H54 (cell line): ENCODE measurements at regions not wholly inside any gene's neighbourhood (a gene's known extent, or its start where the extent isn't known, plus 50 kb on each side); places are given as distances from the start of the nearest gene placed in this dataset.
"Not testable (repeated sequence)": the region's sequence is repeated elsewhere in the genome, so short reads cannot be mapped to it uniquely, and the experiment has no call there.

Source experiments
- DNase-seq: peaks from one replicate; pipeline ENCODE4 v3.0.0; 2011; ENCODE audit warnings: low spot score, mixed read lengths; ENCODE audit not compliant: insufficient read length
- FAIRE-seq: peaks from 3 replicates; lab custom pipeline; 2011; peaks lifted over from hg19 to GRCh38; lab: Jason Lieb, UNC
- POLR2A ChIP-seq: IDR thresholded peaks from 2 replicates; pipeline ENCODE4 v1.6.1; 2011; ENCODE audit warnings: low read depth, mild to moderate bottlenecking, low read length

DNA sequence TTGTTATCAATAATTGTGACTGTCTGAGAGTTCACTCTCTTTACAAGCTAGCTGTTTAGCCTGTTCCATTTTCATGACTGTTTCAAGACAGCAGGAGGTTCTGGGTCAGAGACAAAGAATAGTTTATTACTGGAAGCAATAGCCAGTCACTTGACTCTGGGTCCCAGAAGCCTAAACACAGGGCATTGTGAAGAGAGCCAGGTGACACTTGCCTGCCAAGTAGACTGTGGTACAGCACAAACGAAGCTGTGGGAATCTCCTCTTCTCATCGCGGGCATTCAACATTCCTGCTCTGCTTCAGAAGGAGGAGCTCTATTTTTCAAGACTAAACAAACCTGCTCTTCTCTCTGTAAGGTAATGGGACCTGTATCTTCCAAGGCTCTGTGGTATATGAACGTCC is 485.1 kb downstream of the TRIML1 start:
- DNase-seq (no peak), FAIRE-seq (no peak)
- no peak for TF ChIP-seq POLR2A

- DNase-seq (no peak), FAIRE-seq (no peak)
- TF ChIP-seq POLR2A: no peak
Observed at GRCh38 chr4:188627892-188628291, 488.7 kb downstream of the TRIML1 start.

- no peak for TF ChIP-seq POLR2A
- DNase-seq: no peak
- FAIRE-seq: no peak
Observed at GRCh38 chr4:188639479-188640100, 500.3 kb downstream of the TRIML1 start.

DNA sequence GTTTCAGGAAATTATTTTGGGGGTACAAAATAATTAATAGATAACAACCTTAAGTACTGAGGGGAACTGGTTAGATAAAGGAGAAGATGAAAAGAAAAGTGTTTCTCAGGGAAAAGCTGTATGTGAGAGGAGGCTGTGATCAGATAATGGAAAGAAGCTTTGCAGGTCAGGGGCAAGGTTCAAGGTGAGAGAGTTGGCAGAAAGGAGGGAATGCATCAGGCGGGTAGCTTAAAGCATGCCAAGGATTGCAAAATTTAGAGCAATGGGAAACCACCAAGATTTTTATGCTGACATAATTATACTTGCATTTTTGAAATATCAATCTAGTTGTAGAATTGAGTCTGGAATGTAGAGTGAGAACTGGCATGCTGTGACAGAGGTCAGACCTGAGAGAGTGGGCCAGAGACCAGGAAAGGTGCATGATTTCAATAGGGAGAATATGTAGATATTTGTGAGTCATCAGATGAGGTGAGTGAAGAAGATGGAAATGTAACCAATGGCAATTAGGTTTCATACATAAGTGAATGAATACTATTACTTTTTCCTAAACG is 508.7 kb downstream of the TRIML1 start:
- no peak for TF ChIP-seq POLR2A
- DNase-seq (no peak), FAIRE-seq (no peak)

GRCh38 chr4:188649635-188650034 is 510.4 kb downstream of the TRIML1 start:
- TF ChIP-seq POLR2A: no peak

DNA sequence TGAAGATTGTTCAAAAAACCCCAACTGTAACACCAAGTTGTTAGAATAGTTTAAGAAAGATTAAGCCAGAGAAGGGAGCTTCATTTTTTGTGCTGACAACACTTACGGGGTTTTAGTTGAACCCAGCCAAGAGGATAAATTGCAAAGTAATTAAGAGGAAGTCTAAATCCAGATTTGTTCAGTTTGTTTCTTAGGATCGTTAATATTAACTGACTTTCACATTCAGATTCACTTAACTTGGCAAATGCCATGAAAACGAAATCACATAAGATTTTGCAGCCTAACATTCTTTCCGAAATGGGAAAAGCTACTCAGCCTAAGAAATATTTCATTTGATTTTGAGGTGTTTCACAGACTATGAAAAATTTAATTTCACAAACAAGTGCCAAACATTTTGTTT is 511.3 kb downstream of the TRIML1 start:
- FAIRE-seq (no peak), DNase-seq (no peak)
- no peak for TF ChIP-seq POLR2A

More at GRCh38 chr4:188649635-188650034, 510.4 kb downstream of the TRIML1 start:
- FAIRE-seq (no peak), DNase-seq (no peak)

DNA sequence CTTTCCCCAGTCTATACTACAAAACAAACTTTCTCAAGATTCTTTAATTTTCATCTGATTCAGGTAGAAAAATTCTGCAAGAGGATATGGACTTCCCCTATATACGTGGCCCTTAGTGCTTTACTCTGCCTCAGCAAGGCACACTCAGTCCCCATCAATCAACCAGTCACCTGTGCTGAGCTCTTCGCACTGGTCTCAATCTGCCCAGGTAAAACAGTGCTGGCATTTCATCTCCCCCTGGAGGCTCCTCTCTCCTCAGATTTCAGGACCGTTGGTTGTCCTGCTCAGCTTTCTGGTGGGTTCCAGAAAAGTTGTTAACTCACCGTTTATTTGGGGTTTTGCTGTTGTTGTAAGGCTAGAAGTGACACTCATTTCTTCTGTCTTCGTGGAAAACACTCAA is 518.1 kb downstream of the TRIML1 start:
- FAIRE-seq (no peak), DNase-seq (no peak)
- no peak for TF ChIP-seq POLR2A

- no peak for TF ChIP-seq POLR2A
- DNase-seq (no peak), FAIRE-seq (no peak)
Observed at GRCh38 chr4:188658958-188659522, 519.8 kb downstream of the TRIML1 start.

GRCh38 chr4:188660796-188661195 is 521.6 kb downstream of the TRIML1 start:
- no peak for DNase-seq

DNA sequence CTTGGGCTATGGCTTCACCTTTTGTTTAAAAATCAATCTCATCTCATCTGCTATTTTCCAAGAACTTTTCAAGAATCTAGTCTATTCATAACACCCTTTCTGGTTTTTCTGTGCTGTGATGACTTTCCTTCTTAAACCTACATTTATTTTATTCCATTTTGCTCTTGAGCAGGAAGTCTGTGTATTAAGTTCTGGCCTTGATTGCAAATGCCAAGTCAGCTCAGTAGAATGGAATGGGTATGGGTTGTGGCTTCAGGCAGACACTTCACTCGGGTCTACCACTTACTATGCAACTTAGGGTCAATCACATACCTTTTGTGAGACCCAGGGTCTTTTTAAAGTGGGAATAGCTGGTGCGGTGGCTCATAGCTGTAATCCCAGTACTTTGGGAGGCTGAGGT is 522.3 kb downstream of the TRIML1 start:
- no peak for DNase-seq
- FAIRE-seq: no peak
- TF ChIP-seq POLR2A: no peak

More at GRCh38 chr4:188660796-188661195, 521.6 kb downstream of the TRIML1 start:
- no peak for TF ChIP-seq POLR2A
- no peak for FAIRE-seq

GRCh38 chr4:188663369-188663768 is 524.1 kb downstream of the TRIML1 start:
- TF ChIP-seq POLR2A: no peak
- no peak for FAIRE-seq
- DNase-seq: no peak

- FAIRE-seq: no peak
- TF ChIP-seq POLR2A: no peak
- no peak for DNase-seq
Observed at GRCh38 chr4:188665491-188666457, 526.5 kb downstream of the TRIML1 start.

DNA sequence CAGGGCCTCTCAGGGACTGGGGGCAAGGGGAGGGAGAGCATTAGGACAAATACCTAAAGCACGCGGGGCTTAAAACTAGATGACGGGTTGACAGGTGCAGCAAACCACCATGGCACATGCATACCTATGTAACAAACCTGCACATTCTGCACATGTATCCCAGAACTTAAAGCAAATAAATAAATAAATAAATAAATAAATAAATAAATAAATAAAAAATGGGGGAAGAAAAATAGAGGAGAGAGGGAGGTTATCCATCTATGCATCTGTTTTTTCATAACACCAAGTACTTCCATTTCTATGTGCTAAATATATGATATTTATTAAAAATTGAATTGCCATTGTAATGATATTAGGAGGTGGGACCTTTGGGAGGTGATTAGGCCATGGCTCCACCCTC is 539.5 kb downstream of the TRIML1 start:
- DNase-seq, FAIRE-seq: not testable (repeated sequence)
